Endothelial cell (in vitro differentiated cells): ENCODE measurements at regions not wholly inside any gene's neighbourhood (a gene's known extent, or its start where the extent isn't known, plus 50 kb on each side); places are given as distances from the start of the nearest gene placed in this dataset.

Experiments
- DNase-seq: peaks from one replicate; pipeline ENCODE4 v3.0.0; 2021; ENCODE audit warnings: low spot score
- H3K27ac Mint-ChIP-seq: one replicate; pipeline ENCODE4 v1.8.0; 2021; ENCODE audit warnings: mixed read lengths, inconsistent platforms; ENCODE audit not compliant: unreplicated experiment
- H3K27me3 Mint-ChIP-seq: one replicate; pipeline ENCODE4 v1.8.0; 2021; ENCODE audit warnings: mild to moderate bottlenecking, moderate library complexity, mixed read lengths, inconsistent platforms; ENCODE audit not compliant: unreplicated experiment
- H3K36me3 Mint-ChIP-seq: one replicate; pipeline ENCODE4 v1.8.0; 2021; ENCODE audit warnings: mild to moderate bottlenecking, low read depth, mixed read lengths, inconsistent platforms; ENCODE audit not compliant: unreplicated experiment
- H3K4me1 Mint-ChIP-seq: one replicate; pipeline ENCODE4 v1.8.0; 2021; ENCODE audit warnings: mild to moderate bottlenecking, mixed read lengths, inconsistent platforms; ENCODE audit not compliant: unreplicated experiment
- H3K4me3 Mint-ChIP-seq: one replicate; pipeline ENCODE4 v1.8.0; 2021; ENCODE audit warnings: mild to moderate bottlenecking, mixed read lengths, inconsistent platforms; ENCODE audit not compliant: unreplicated experiment
- H3K9me3 Mint-ChIP-seq: one replicate; pipeline ENCODE4 v1.8.0; 2021; ENCODE audit warnings: mixed read lengths, inconsistent platforms; ENCODE audit not compliant: unreplicated experiment
- TF ChIP-seq, protein P1 (sequence below): fragments of 200-600 bp; sonication (generic); IDR thresholded peaks from one replicate; pipeline ENCODE4 v1.5.0; 2021; ENCODE audit warnings: antibody characterized with exemption; ENCODE audit not compliant: unreplicated experiment

DNA sequence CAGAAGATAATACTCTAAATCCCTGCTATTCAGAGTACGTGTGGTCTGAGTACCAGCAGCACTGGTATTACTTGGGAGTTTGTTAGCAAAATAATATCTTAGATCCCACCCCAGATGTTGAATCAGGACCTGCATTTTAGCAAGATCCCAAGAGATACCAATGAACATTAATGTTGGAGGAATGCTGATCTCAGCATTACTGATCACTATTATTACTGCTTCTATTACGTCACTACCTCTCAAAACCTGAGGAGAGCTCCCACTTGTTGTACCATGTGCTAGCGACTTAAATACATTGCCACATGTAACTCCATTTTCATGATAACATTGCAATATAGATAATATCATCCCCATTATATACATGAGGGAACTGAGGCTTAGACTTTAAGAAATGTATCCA lies 185.2 kb downstream of the SPRY1 start:
- no peaks in the 10 kb centered on the region for H3K4me1 Mint-ChIP-seq

DNA sequence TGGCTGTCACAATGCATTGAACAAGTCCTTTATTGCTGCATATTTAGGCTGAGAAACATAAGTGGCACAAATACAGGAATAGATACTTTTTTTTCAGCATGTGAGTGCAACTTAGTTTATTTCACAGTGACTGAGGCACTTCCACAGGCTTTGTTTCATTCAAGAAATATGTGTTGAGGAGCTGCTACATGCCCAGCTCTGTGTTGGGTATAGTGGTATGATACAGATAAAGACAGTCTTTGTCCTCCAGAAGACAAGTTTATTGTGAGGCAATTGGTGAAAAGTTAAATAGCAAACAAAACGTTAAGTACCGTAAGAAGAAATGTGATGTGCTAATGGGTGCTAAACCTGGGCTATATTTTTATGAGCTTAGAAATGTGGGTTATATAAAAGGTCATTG lies 186.4 kb downstream of the SPRY1 start:
- H3K36me3 Mint-ChIP-seq = peaks cover 7% of the 10 kb centered on the region
- DNase-seq = no peak
- TF ChIP-seq, protein P1, sequence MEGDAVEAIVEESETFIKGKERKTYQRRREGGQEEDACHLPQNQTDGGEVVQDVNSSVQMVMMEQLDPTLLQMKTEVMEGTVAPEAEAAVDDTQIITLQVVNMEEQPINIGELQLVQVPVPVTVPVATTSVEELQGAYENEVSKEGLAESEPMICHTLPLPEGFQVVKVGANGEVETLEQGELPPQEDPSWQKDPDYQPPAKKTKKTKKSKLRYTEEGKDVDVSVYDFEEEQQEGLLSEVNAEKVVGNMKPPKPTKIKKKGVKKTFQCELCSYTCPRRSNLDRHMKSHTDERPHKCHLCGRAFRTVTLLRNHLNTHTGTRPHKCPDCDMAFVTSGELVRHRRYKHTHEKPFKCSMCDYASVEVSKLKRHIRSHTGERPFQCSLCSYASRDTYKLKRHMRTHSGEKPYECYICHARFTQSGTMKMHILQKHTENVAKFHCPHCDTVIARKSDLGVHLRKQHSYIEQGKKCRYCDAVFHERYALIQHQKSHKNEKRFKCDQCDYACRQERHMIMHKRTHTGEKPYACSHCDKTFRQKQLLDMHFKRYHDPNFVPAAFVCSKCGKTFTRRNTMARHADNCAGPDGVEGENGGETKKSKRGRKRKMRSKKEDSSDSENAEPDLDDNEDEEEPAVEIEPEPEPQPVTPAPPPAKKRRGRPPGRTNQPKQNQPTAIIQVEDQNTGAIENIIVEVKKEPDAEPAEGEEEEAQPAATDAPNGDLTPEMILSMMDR = no peak
- H3K27ac Mint-ChIP-seq = no peak overlapping the region
- peaks cover 1% of the 10 kb centered on the region for H3K27me3 Mint-ChIP-seq
- no peaks in the 10 kb centered on the region for H3K4me1 Mint-ChIP-seq
- H3K9me3 Mint-ChIP-seq = peaks cover 3% of the 10 kb centered on the region
- no peak overlapping the region for H3K4me3 Mint-ChIP-seq

More for the DNA sequence above, 185.2 kb downstream of the SPRY1 start:
- Mint-ChIP-seq H3K27ac (no peak overlapping the region), H3K4me3 (no peak overlapping the region), H3K9me3 (peaks cover 3% of the 10 kb centered on the region), H3K36me3 (peaks cover 7% of the 10 kb centered on the region), H3K27me3 (peaks cover 1% of the 10 kb centered on the region)
- TF ChIP-seq, protein P1 = no peak
- no peak for DNase-seq

DNA sequence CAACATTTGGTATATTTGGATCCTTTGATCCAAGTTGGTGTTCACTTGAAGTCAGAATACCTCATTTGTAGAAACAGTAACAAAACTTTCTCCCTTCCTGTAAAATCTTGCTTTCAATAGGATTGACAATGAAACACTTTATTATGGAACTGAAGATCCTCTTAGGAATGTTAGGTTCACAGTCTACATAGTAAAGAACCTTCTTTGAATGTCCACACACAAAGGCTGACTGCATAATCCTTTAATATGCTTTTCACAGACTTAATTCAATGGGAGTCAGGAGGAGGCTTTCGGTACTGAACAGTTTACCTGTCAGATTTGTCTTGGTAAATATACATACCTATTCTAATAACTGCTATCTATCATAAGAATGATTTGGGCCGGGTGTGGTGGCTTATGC lies 188.5 kb downstream of the SPRY1 start:
- TF ChIP-seq, protein P1 = no peak
- H3K27me3 Mint-ChIP-seq = peaks cover 3% of the 10 kb centered on the region
- DNase-seq = no peak
- H3K36me3 Mint-ChIP-seq = peaks cover 7% of the 10 kb centered on the region
- no peaks in the 10 kb centered on the region for H3K4me1 Mint-ChIP-seq
- no peak overlapping the region for H3K27ac Mint-ChIP-seq
- H3K4me3 Mint-ChIP-seq = no peak overlapping the region
- H3K9me3 Mint-ChIP-seq = peaks cover 3% of the 10 kb centered on the region

DNA sequence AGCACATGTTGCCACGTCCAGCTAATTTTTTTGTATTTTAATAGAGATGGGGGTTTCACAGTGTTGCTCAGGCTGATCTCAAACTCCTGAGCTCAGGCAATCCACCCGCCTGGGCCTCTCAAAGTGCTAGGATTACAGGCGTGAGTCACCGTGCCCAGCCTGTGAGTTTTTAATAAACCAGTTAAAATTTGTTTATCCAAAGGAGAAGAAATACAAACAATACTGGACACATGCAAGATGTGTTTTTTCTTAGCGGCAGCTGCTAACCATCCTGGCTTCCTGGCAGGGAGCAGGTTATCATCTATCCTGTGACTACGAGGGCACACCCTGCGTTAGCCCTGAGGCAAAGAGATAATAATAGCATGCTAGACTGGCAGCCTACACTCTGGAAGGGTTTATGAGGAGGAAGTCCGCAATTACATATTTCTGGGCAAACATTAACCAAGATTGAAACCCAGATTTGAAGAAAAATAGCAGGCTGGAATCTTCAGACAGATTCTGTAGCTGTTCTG lies 191.4 kb downstream of the SPRY1 start:
- H3K27me3 Mint-ChIP-seq = peaks cover 3% of the 10 kb centered on the region
- TF ChIP-seq, protein P1 = no peak
- no peak overlapping the region for H3K4me3 Mint-ChIP-seq
- DNase-seq = no peak
- peaks cover 1% of the 10 kb centered on the region for H3K4me1 Mint-ChIP-seq
- no peaks in the 10 kb centered on the region for H3K9me3 Mint-ChIP-seq
- no peak overlapping the region for H3K27ac Mint-ChIP-seq
- no peaks in the 10 kb centered on the region for H3K36me3 Mint-ChIP-seq

DNA sequence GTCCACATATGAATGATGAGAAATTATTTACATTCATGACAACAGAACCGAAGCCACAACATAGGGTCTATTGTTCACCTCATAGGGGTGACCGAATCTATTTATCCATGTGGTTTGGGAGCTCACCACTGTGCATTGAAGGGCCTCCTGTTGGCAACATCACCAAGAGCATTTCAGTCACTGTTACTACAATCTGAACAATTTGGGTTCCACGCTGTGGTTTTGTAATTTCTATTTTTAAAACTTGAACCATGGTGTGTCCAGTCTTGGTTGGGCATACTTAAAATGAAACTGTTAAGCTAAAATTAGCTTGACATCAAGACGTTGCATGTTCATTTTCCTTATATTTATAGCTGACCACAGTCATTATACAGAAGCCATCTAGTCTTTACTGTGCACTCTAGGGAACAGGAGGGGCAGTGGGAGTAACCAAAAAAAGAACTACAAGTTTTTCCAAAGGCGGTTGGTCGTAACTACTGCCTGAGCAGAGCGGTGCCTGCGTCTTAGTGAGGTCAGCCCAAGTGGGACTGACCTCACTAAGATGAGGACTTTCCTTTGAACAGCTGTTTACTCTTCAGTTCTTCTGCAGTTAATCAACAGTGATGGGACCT lies 192.1 kb downstream of the SPRY1 start:
- peaks cover 3% of the 10 kb centered on the region for H3K27me3 Mint-ChIP-seq
- H3K27ac Mint-ChIP-seq = no peak overlapping the region
- DNase-seq = no peak
- H3K4me1 Mint-ChIP-seq = peaks cover 8% of the 10 kb centered on the region
- no peak overlapping the region for H3K4me3 Mint-ChIP-seq
- no peaks in the 10 kb centered on the region for H3K9me3 Mint-ChIP-seq
- TF ChIP-seq, protein P1 = no peak
- H3K36me3 Mint-ChIP-seq = no peaks in the 10 kb centered on the region
